Motor neuron (in vitro differentiated cells): ENCODE measurements at regions not wholly inside any gene's neighbourhood (a gene's known extent, or its start where the extent isn't known, plus 50 kb on each side); places are given as distances from the start of the nearest gene placed in this dataset.

ENCODE experiments used
- ATAC-seq, 8 experiments: fragments of 200-7000 bp; cut with Tn5 transposase; replicated peaks in 6 of 8; 2 replicates each; pipeline ENCODE4 v1.8.0; 2021; ENCODE audit warnings: mild to moderate bottlenecking in 8 of 8, moderate library complexity in 8 of 8
- H3K27ac ChIP-seq, 2 donors: fragments of 250-450 bp; sonication (Bioruptor Pico); 2 replicates each; pipeline ENCODE4 v1.9.0; 2021; ENCODE audit warnings: antibody characterized with exemption in 2 of 2, mild to moderate bottlenecking in 2 of 2, moderate library complexity in 1 of 2
- H3K4me1 ChIP-seq, 2 donors: fragments of 250-450 bp; sonication (Bioruptor Pico); replicated peaks in 1 of 2; 2 replicates each; pipeline ENCODE4 v1.6.1; 2021; ENCODE audit warnings: antibody characterized with exemption in 2 of 2, mild to moderate bottlenecking in 2 of 2, moderate library complexity in 1 of 2
- H3K4me3 ChIP-seq, 5 donors: fragments of 250-450 bp; sonication (Bioruptor Pico); 2 replicates each; pipeline ENCODE4 v1.9.0; 2021; ENCODE audit warnings: antibody characterized with exemption in 5 of 5, mild to moderate bottlenecking in 5 of 5, moderate library complexity in 4 of 5
- WGBS, 10 experiments: fragments of 450-650 bp; shearing (Covaris generic); methylation state at CpG; one replicate each; pipeline ENCODE4 v1.0.0; 2022; 5-methylcytosine and 5-hydroxymethylcytosine counted together
- in situ Hi-C, 9 experiments: fragments of 400-800 bp; cut with MboI; loops; one replicate each; pipeline ENCODE4 v1.15.0; 2021; ENCODE audit warnings: low sequenced_read_pairs in 9 of 9, low pct_unique_long_range_greater_than_20kb in 2 of 9; ENCODE audit not compliant: unreplicated experiment in 9 of 9

DNA sequence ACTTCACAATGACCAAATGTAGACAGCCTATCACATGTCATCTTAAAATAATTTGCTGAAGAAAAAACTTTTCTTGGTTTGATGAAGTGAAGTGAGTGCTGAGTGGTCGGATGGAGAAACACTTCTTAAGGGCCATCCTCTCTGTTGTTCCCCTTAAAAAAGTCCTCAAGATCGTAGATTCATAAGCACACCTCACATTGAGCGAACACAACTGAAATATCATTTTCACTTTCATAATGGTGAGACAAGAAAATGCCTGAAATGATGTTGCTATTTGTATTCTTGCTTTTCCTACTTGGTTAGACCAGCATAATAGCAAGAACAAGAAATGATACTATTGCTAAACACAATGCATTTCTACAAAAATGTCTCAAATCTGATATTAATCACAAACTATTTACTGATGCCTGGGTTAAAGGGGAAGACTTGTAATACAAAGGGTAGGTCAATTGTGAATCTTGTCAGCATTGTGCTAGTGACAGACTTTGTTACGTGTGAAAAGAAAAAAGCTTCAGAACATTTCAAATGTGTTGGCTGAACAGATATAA lies 305.6 kb upstream of the NR3C2 start:
- no peak overlapping the region for H3K27ac ChIP-seq
- H3K4me1 ChIP-seq = peaks cover 0 to 3% of the 10 kb centered on the region in 2 donors
- no peak overlapping the region for H3K4me3 ChIP-seq
- ATAC-seq = no peak
- in situ Hi-C loops = no loop called here
- WGBS, 10 experiments = 7 to 66% (median 40%) methylated on average over 2 to 4 of the region's 4 CpGs; no CpG with 5 or more reads in 1 of the 10 experiments

- Histone ChIP-seq H3K4me3 (no peak overlapping the region), H3K27ac (no peak overlapping the region), H3K4me1 (no peaks in the 10 kb centered on the region)
- ATAC-seq = no peak
- whole genome bisulfite sequencing, 10 experiments = 44 to 88% (median 67%) methylated on average over 1 of the region's 1 CpG; no CpG with 5 or more reads in 7 of the 10 experiments
- in situ Hi-C loops = no loop called here
Measured at GRCh38 chr4:148740701-148741100, 298.5 kb upstream of the NR3C2 start.

GRCh38 chr4:148737061-148737770 lies 295.0 kb upstream of the NR3C2 start:
- WGBS, 10 experiments = 0 to 92% (median 70%) methylated on average over 1 to 2 of the region's 2 CpGs; no CpG with 5 or more reads in 5 of the 10 experiments
- no peaks in the 10 kb centered on the region for H3K4me1 ChIP-seq
- no peak for ATAC-seq
- in situ Hi-C loops = no loop called here
- H3K4me3 ChIP-seq = no peak overlapping the region
- H3K27ac ChIP-seq = no peak overlapping the region

DNA sequence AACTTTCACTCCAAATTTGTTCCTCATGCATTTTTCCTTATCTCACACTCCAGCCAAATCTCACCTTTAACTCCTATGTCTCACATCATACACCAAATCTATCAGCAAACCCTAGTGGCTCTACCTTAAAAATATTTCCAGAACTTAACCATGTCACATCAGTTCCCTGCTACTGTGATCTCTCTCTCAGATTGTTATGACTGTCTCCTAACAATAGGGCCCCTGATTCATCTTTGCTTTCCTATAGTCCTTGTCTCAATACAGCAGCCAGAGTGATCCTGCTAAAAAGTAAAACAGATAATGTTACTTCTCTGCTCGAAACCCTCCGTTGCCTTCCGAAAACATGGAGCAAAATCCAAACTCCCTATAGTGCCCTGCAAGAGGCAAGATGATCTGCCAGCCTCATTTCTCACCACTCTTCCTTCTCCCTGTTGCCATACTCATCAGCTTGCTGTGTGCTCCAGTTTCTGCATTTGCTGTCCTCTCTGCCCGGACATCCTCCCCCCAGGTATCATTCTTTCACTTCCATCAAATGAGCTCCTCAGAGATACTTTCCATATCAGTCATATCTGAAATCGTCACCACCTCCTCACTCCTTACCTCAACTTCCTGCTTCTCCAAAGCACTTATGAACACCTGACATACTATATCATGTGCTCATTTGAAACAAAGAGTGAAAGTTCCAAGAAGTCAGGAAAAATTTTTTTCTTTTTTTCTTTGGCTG lies 293.4 kb upstream of the NR3C2 start:
- Histone ChIP-seq H3K4me3 (no peak overlapping the region), H3K27ac (no peak overlapping the region), H3K4me1 (no peaks in the 10 kb centered on the region)
- in situ Hi-C loops = no loop called here
- 10 to 100% (median 88%) methylated on average over 1 to 5 of the region's 5 CpGs; no CpG with 5 or more reads in 1 of the 10 experiments for WGBS, 10 experiments
- no peak for ATAC-seq

DNA sequence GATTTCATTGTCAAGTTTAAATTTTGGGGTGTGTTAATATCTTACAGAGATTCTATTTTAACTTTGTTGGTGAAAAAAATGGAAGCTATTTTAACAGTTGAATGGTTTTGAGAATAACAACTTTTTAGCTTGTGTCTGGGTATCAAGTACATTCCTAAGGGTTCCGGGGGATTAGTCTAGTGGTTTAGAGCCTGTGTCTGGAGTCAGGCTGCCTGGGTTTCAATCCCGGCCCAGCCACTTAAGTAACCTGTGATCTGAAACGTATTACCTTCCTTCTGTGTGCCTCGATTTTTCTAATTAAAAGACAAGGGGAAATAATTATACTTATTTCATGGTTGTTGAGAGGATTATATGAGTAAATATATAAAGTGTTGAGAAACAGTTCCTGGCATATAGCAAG lies 288.6 kb upstream of the NR3C2 start:
- Histone ChIP-seq H3K4me3 (no peak overlapping the region), H3K27ac (no peak overlapping the region), H3K4me1 (no peaks in the 10 kb centered on the region)
- in situ Hi-C loops = no loop called here
- no peak for ATAC-seq
- WGBS, 10 experiments = 6 to 94% (median 33%) methylated on average over 2 to 4 of the region's 4 CpGs; no CpG with 5 or more reads in 3 of the 10 experiments

GRCh38 chr4:148730082-148730640 lies 287.9 kb upstream of the NR3C2 start:
- 0 to 100% (median 43%) methylated on average over 1 of the region's 1 CpG; no CpG with 5 or more reads in 1 of the 10 experiments for WGBS, 10 experiments
- Histone ChIP-seq H3K4me3 (no peak overlapping the region), H3K4me1 (no peaks in the 10 kb centered on the region), H3K27ac (no peak overlapping the region)
- no peak for ATAC-seq
- in situ Hi-C loops = no loop called here

- WGBS, 10 experiments = 0 to 94% (median 17%) methylated on average over 1 to 2 of the region's 2 CpGs; no CpG with 5 or more reads in 5 of the 10 experiments
Measured at GRCh38 chr4:148717988-148718387, 275.8 kb upstream of the NR3C2 start.

GRCh38 chr4:148716431-148717052 lies 274.3 kb upstream of the NR3C2 start:
- H3K27ac ChIP-seq = no peak overlapping the region
- in situ Hi-C loops = no loop called here
- no peak overlapping the region for H3K4me3 ChIP-seq
- 0 to 88% (median 67%) methylated on average over 1 of the region's 1 CpG; no CpG with 5 or more reads in 1 of the 10 experiments for WGBS, 10 experiments
- H3K4me1 ChIP-seq = no peaks in the 10 kb centered on the region
- peak in 1 of 8 experiments; percentile 28 for ATAC-seq

More at GRCh38 chr4:148717988-148718387, 275.8 kb upstream of the NR3C2 start:
- in situ Hi-C loops = no loop called here
- Histone ChIP-seq H3K4me1 (no peaks in the 10 kb centered on the region), H3K4me3 (no peak overlapping the region), H3K27ac (no peak overlapping the region)
- no peak for ATAC-seq

- 0 to 100% (median 50%) methylated on average over 1 of the region's 1 CpG for WGBS, 10 experiments
- no peak for ATAC-seq
- Histone ChIP-seq H3K4me1 (no peaks in the 10 kb centered on the region), H3K4me3 (no peak overlapping the region), H3K27ac (no peak overlapping the region)
- in situ Hi-C loops = no loop called here
Measured at GRCh38 chr4:148704291-148704690, 262.1 kb upstream of the NR3C2 start.

GRCh38 chr4:148694702-148695101 lies 252.5 kb upstream of the NR3C2 start:
- H3K27ac ChIP-seq = no peak overlapping the region
- no peak overlapping the region for H3K4me3 ChIP-seq
- WGBS, 10 experiments = 28 to 100% (median 71%) methylated on average over 1 to 5 of the region's 5 CpGs
- peaks cover 3 to 6% of the 10 kb centered on the region in 2 donors for H3K4me1 ChIP-seq
- in situ Hi-C loops = no loop called here
- no peak for ATAC-seq

- no peak for ATAC-seq
- in situ Hi-C loops = no loop called here
- H3K4me3 ChIP-seq = no peak overlapping the region
- no peak overlapping the region for H3K27ac ChIP-seq
- WGBS, 10 experiments = 40 to 100% (median 81%) methylated on average over 1 to 2 of the region's 2 CpGs; no CpG with 5 or more reads in 1 of the 10 experiments
- peaks cover 3 to 6% of the 10 kb centered on the region in 2 donors for H3K4me1 ChIP-seq
Measured at GRCh38 chr4:148693913-148694649, 251.9 kb upstream of the NR3C2 start.

GRCh38 chr4:148692242-148692641 lies 250.0 kb upstream of the NR3C2 start:
- Histone ChIP-seq H3K4me3 (no peak overlapping the region), H3K27ac (no peak overlapping the region), H3K4me1 (peaks cover 3 to 6% of the 10 kb centered on the region in 2 donors)
- in situ Hi-C loops = no loop called here
- 30 to 100% (median 87%) methylated on average over 1 to 7 of the region's 7 CpGs for WGBS, 10 experiments
- no peak for ATAC-seq
